Loucy (cell line): ENCODE measurements at regions not wholly inside any gene's neighbourhood (a gene's known extent, or its start where the extent isn't known, plus 50 kb on each side); places are given as distances from the start of the nearest gene placed in this dataset.

Experiments used
- H2AFZ ChIP-seq: fragments of 200-600 bp; sonication (generic); 2 replicates; pipeline ENCODE4 v1.6.0; 2016; ENCODE audit warnings: antibody characterized with exemption, mild to moderate bottlenecking, low read length, moderate library complexity
- H3F3A ChIP-seq: fragments of 200-600 bp; 2 replicates; pipeline ENCODE4 v1.6.0; 2016; ENCODE audit warnings: antibody characterized with exemption, low read depth, mild to moderate bottlenecking
- H3K27me3 ChIP-seq: fragments of 200-600 bp; sonication (generic); 2 replicates; pipeline ENCODE4 v1.6.1; 2014; ENCODE audit warnings: low read length, mild to moderate bottlenecking; ENCODE audit not compliant: insufficient read depth, poor library complexity, severe bottlenecking
- H3K36me3 ChIP-seq: fragments of 200-600 bp; sonication (generic); 2 replicates; pipeline ENCODE4 v1.6.1; 2016; ENCODE audit warnings: low read length; ENCODE audit not compliant: insufficient read depth
- H3K4me1 ChIP-seq: fragments of 200-600 bp; sonication (generic); 2 replicates; pipeline ENCODE4 v1.5.1; 2014; ENCODE audit warnings: low read length, mild to moderate bottlenecking; ENCODE audit not compliant: insufficient read depth, poor library complexity, severe bottlenecking
- H3K4me2 ChIP-seq: fragments of 200-600 bp; sonication (generic); 2 replicates; pipeline ENCODE4 v1.6.0; 2014; ENCODE audit warnings: antibody characterized with exemption, low read length, low read depth, mild to moderate bottlenecking; ENCODE audit not compliant: poor library complexity, severe bottlenecking
- H3K4me3 ChIP-seq: fragments of 200-600 bp; sonication (generic); 2 replicates; pipeline ENCODE4 v1.5.1; 2014; ENCODE audit warnings: low read length, mild to moderate bottlenecking, mixed read lengths; ENCODE audit not compliant: poor library complexity, severe bottlenecking
- H3K79me2 ChIP-seq: fragments of 200-600 bp; sonication (generic); 2 replicates; pipeline ENCODE4 v1.6.1; 2014; ENCODE audit warnings: low read length; ENCODE audit not compliant: insufficient read depth
- H3K9ac ChIP-seq: fragments of 200-600 bp; sonication (generic); 2 replicates; pipeline ENCODE4 v1.6.0; 2014; ENCODE audit warnings: mild to moderate bottlenecking, low read depth, low read length, moderate library complexity; ENCODE audit not compliant: poor library complexity, severe bottlenecking
- H3K9me2 ChIP-seq: fragments of 200-600 bp; sonication (generic); replicated peaks from 2 replicates; pipeline ENCODE4 v1.6.1; 2016; ENCODE audit warnings: low read depth, low read length, mixed read lengths
- H3K9me3 ChIP-seq: fragments of 200-600 bp; sonication (generic); 2 replicates; pipeline ENCODE4 v1.6.1; 2014; ENCODE audit warnings: mild to moderate bottlenecking, antibody characterized with exemption, low read length, low read depth; ENCODE audit not compliant: insufficient read depth
- H4K20me1 ChIP-seq: fragments of 200-600 bp; sonication (generic); 2 replicates; pipeline ENCODE4 v1.6.0; 2014; ENCODE audit warnings: antibody characterized with exemption, low read length, mild to moderate bottlenecking; ENCODE audit not compliant: insufficient read depth, poor library complexity, severe bottlenecking
- EZH2phosphoT487 ChIP-seq: fragments of 200-600 bp; IDR thresholded peaks from 2 replicates; pipeline ENCODE4 v1.6.1; 2018; ENCODE audit warnings: antibody characterized with exemption, mild to moderate bottlenecking, moderate library complexity, borderline replicate concordance
- TF ChIP-seq, protein P1 (sequence below): fragments of 200-600 bp; sonication (generic); conservative IDR thresholded peaks from 2 replicates; pipeline ENCODE4 v1.5.1; 2014; ENCODE audit warnings: mild to moderate bottlenecking, antibody characterized with exemption, low read length

GRCh38 chrX:96081891-96082290, 602.8 kb upstream of the DIAPH2 start:
- no peak overlapping the region for H2AFZ ChIP-seq
- no peaks in the 10 kb centered on the region for H3K9me3 ChIP-seq
- TF ChIP-seq EZH2phosphoT487 = no peak
- TF ChIP-seq, protein P1, sequence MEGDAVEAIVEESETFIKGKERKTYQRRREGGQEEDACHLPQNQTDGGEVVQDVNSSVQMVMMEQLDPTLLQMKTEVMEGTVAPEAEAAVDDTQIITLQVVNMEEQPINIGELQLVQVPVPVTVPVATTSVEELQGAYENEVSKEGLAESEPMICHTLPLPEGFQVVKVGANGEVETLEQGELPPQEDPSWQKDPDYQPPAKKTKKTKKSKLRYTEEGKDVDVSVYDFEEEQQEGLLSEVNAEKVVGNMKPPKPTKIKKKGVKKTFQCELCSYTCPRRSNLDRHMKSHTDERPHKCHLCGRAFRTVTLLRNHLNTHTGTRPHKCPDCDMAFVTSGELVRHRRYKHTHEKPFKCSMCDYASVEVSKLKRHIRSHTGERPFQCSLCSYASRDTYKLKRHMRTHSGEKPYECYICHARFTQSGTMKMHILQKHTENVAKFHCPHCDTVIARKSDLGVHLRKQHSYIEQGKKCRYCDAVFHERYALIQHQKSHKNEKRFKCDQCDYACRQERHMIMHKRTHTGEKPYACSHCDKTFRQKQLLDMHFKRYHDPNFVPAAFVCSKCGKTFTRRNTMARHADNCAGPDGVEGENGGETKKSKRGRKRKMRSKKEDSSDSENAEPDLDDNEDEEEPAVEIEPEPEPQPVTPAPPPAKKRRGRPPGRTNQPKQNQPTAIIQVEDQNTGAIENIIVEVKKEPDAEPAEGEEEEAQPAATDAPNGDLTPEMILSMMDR = no peak
- H4K20me1 ChIP-seq = no peaks in the 10 kb centered on the region
- no peaks in the 10 kb centered on the region for H3K36me3 ChIP-seq
- no peaks in the 10 kb centered on the region for H3K4me1 ChIP-seq
- H3K27me3 ChIP-seq = no peaks in the 10 kb centered on the region
- H3K4me2 ChIP-seq = no peak overlapping the region
- H3K79me2 ChIP-seq = no peaks in the 10 kb centered on the region
- H3K4me3 ChIP-seq = no peak overlapping the region
- no peaks in the 10 kb centered on the region for H3F3A ChIP-seq
- no peaks in the 10 kb centered on the region for H3K9me2 ChIP-seq
- no peak overlapping the region for H3K9ac ChIP-seq

GRCh38 chrX:96094616-96095015, 590.0 kb upstream of the DIAPH2 start:
- TF ChIP-seq EZH2phosphoT487 = no peak
- TF ChIP-seq, protein P1 = no peak
- no peak overlapping the region for H2AFZ ChIP-seq
- H3F3A ChIP-seq = no peaks in the 10 kb centered on the region
- no peaks in the 10 kb centered on the region for H3K36me3 ChIP-seq
- H3K9me2 ChIP-seq = no peaks in the 10 kb centered on the region
- H3K27me3 ChIP-seq = no peaks in the 10 kb centered on the region
- no peak overlapping the region for H3K4me2 ChIP-seq
- no peak overlapping the region for H3K4me3 ChIP-seq
- H3K4me1 ChIP-seq = no peaks in the 10 kb centered on the region
- H3K79me2 ChIP-seq = no peaks in the 10 kb centered on the region
- H3K9ac ChIP-seq = no peak overlapping the region
- H3K9me3 ChIP-seq = no peaks in the 10 kb centered on the region
- H4K20me1 ChIP-seq = no peaks in the 10 kb centered on the region

DNA sequence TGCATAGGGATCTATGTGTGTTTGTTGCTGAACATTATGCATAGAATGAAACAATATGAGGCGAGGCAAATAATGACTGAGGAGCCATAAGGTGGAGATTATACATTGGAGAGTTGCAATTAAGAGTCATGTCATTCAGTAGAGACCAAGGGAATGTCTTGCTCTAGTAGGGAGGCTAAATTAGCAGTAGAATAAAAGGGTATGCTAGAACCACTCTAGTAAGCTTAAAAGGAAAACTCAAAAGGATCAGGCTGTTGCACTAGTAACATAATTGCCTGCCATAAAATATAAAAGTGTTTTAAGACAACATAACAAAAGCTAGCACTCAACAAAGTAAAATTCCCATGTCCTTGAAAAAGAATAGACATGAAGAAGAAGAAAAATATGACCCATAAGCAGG, 586.2 kb upstream of the DIAPH2 start:
- Histone ChIP-seq H3K27me3 (no peaks in the 10 kb centered on the region), H3K4me3 (no peak overlapping the region), H3K79me2 (no peaks in the 10 kb centered on the region), H2AFZ (no peak overlapping the region), H3K9me2 (no peaks in the 10 kb centered on the region), H3K9me3 (no peaks in the 10 kb centered on the region), H3K4me2 (no peak overlapping the region), H3F3A (no peaks in the 10 kb centered on the region), H4K20me1 (no peaks in the 10 kb centered on the region), H3K36me3 (no peaks in the 10 kb centered on the region), H3K4me1 (no peaks in the 10 kb centered on the region), H3K9ac (no peak overlapping the region)
- no peak for TF ChIP-seq EZH2phosphoT487
- TF ChIP-seq, protein P1 = no peak
